T-helper 2 cell treated with Interferon-gamma antibody and Interleukin-4, amounts not matched to agents 100 ng/mL and 5 ng/mL, for 36 hours (primary cell): ENCODE measurements at regions not wholly inside any gene's neighbourhood (a gene's known extent, or its start where the extent isn't known, plus 50 kb on each side); places are given as distances from the start of the nearest gene placed in this dataset.
"Not testable (repeated sequence)": the region's sequence is repeated elsewhere in the genome, so short reads cannot be mapped to it uniquely, and the experiment has no call there.

ENCODE experiments used
- intact Hi-C: fragments of 100-400 bp; cut with micrococcal nuclease; formaldehyde crosslinking; loops from one replicate; pipeline ENCODE4 v1.15.1; 2023

DNA sequence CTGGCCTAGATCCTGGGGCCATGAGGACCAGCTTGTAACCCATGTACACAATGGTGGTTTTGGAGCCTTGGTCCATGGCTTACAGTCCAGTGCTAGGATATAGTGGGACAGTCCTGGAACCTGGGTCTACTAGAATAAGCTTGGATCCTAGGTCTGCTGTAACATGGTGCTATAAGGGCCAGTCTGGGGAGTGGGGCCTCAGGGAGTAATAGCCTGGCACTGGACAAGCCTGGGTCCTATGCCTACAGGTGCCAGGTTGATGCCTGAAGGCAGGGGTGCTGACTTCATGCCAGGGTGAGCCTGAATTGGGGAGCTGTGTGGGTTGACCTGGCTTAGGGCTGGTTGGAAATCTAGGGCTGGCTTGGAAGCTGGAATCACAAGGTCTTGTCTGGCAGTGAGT is 756.3 kb upstream of the ADGRL3 start:
- intact Hi-C loops = no loop called here

DNA sequence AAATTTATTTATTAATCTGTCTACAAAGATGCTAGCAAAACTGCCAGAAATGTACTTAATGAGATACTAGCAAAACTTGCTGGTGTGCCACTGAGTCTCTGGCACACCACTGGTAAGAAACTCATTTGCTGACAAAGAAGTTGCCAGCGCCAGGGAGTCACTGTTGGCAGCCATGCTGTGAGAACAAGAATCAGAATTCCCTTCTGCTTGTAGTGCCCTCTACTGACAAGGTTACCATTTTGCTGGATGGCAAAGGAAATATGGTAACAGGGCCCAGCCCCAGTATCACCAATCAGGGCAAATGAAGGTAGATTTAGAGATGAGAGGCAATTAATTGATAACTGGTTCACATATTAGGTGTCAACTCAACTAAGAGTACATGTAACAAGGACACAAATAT is 750.1 kb upstream of the ADGRL3 start:
- intact Hi-C loops = no loop called here

DNA sequence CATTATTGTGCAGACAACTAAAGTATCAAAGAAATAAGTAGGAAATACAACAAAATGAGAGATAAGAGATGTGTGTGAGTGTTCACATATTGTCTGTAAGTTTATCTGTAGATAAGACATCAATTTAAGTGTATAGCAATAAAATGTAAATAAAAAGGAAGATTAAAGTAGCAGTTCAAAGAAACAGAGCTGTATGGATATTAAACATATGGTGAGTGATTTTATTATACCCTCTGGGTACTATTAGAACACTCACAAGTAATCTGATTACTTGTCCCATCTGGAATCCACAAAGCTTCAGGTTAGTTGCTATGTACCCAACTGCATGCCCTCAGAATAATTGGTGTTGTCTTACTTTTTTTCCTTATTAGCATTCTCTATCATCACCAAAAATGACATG is 747.9 kb upstream of the ADGRL3 start:
- intact Hi-C loops = no loop called here

- intact Hi-C loops = no loop called here
Measured at GRCh38 chr4:60455380-60455779, 744.7 kb upstream of the ADGRL3 start.

DNA sequence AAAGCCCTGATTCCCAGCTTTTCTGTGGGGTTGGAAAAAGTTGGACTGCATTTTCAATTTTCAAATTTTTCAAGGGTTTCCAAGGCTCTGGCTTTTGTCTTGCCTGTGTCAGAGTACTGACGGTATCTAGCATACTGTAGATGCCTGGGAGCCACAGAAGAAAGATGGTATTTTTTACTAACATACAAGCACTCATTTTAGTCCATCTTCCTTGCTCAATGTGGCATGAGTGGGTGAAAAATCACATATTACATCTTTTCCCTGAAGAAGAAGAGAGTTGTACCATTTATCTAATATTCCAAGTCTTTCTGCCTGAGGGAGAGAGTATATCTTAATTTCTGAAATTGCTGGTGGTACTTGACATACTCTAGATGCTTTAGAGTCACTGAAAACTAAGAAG is 738.6 kb upstream of the ADGRL3 start:
- intact Hi-C loops = no loop called here

DNA sequence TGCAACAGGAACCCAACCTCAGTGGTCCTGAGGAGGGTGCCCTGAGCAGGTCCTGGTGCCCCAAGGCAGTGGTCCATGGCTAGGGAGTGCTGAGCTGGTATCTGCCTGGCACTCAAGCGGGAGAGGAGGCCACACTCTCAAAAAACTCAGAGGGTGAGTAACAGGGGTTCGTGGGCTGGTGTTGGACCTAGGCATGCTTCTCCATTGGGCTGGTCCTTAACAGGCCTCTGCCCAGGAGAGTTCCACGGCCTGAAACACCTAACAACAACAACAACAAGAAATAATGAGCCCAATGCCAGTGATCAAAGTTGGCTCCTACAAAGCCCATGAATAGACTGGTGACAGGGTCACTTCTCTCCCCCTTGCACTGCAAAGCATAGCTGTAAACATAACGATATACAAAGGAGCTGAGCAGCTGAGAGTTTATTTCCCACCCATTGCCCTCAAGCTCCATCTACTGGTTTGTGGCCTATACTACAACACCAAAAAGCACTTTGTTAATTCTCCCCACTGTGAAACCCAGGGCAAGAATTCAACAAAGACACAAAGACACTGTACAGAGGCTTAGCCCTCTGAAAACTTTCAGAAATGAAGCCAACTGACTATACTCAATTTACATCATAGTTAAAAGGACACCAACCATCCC is 736.1 kb upstream of the ADGRL3 start:
- intact Hi-C loops = no loop called here

GRCh38 chr4:60482921-60483351 is 717.2 kb upstream of the ADGRL3 start:
- intact Hi-C loops = no loop called here

DNA sequence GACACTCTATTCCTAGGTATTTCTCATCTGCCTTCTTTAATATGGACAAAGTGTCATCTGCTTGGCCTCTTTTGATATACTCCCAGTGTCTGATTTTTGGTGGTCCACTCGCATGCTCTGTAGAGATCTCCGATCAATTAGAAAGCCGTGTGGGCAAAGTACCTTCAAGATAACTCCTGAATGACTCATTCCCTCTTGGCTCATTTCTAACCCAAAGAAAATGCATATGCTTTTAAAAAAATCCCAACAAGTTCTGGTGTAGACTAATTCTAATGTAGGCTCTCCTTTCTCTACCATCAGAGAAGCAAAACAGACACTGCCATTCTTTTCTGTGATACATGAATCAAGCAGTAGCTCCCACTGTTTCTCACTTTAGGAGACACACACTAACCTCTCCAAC is 714.9 kb upstream of the ADGRL3 start:
- intact Hi-C loops = no loop called here

DNA sequence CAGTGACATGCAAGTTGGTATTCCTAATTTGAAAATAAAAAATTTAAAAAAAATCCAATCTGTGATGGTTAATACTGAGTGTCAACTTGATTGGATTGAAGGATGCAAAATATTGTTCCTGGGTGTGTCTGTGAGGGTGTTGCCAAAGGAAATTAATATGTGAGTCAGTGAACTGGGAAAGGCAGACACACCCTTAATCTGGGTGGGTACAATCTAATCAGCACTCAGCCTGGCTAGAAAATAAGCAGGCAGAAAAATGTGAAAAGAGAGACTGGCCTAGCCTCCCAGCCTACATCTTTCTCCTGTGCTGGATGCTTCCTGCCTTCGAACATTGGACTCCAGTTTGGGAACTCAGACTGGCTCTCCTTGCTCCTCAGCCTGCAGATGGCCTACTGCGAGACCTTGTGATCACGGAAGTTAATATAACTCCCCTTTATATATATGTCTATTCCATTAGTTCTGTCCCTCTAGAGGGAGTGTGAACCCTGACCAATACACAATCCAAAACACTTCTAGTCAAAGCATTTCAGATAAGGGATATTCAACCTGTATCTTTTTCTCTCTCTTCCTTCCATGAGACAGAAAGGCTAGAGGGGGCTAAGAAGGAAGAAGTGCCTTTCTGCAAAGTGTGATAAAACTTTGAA is 712.9 kb upstream of the ADGRL3 start:
- intact Hi-C loops = not testable (repeated sequence)

GRCh38 chr4:60500810-60501209 is 699.3 kb upstream of the ADGRL3 start:
- intact Hi-C loops = no loop called here

- intact Hi-C loops = no loop called here
Measured at GRCh38 chr4:60502733-60503132, 697.4 kb upstream of the ADGRL3 start.

DNA sequence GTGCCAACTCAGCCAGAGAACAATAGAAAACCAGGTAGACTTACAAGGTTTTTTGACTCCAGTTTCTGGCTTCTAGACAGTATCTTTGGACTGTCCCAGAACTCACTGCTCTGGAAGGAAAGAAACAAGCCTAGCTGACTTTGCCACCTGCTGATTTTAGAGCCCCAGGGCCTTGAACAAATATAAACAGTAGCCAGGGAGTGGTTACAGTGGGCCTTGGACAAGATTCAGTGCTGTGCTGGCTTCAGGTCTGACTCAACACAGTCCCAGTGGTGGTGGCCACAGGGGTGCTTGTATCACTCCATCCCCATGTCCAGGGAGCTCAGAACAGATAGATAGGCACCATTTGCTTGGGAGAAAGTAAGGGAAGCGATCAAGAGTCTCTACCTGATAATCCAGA is 694.1 kb upstream of the ADGRL3 start:
- intact Hi-C loops = no loop called here

DNA sequence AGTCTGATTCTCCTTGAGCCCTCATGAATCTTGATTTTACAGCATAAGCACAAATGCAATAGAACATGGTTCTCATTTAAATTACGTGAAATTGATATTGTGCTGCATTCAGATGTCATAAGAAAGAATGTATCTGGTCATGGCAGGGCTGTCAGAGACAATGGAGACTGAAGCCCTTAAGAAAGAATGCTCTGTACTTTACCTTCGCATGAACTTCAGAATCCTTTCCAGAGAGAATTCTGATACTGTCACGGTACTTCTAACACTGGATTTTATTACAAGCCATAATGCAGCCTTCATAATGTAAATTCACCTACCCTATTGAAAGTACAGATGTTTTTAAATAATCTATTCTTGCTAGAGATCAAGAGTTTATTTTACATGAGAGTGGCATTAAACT is 677.9 kb upstream of the ADGRL3 start:
- intact Hi-C loops = no loop called here

DNA sequence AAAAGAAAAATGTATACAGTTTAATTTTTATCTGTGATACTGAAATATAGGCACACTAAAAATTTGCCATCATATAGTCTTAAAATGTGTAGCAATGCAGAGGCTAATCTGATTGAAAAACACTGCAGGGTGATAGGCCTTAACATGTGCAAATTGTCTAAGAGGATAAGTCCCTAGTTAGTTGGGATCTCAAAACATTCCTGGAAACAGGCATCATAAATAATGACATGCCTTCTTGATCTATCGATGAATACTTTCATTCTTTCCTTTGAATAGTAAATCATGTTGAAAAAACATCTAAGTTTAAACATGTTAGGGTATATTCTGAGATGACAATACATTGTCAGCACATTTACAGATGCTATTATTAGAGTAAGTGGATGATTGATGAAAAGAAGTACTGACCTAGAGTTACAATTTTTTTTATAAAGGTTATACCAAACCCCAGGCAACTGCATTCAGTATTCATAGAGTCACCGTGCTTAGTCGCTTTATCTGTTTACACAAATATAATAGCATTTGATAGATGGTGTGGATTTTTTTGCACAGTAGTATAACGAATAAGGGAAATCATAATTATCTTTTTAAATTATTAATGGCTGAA is 668.2 kb upstream of the ADGRL3 start:
- intact Hi-C loops = no loop called here

GRCh38 chr4:60544981-60545380 is 655.1 kb upstream of the ADGRL3 start:
- intact Hi-C loops = no loop called here

DNA sequence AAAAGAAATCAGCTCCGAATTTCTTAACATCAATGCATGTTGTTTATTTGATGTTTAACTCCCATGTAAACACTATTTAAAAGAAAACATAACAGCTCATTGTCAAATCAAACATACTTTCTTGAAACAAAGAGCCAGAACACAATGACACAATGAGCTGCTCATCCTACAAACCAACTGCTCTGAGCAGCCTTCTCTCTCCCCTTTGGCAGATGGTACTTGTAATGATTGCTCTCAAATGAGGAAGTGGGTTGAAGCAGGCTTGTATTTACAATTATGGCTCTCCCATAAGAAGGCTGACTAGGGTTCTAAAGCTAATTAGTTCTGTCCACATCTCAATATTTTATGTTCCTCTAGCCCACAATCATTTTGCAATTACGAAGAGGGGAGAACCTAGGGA is 637.8 kb upstream of the ADGRL3 start:
- intact Hi-C loops = no loop called here

DNA sequence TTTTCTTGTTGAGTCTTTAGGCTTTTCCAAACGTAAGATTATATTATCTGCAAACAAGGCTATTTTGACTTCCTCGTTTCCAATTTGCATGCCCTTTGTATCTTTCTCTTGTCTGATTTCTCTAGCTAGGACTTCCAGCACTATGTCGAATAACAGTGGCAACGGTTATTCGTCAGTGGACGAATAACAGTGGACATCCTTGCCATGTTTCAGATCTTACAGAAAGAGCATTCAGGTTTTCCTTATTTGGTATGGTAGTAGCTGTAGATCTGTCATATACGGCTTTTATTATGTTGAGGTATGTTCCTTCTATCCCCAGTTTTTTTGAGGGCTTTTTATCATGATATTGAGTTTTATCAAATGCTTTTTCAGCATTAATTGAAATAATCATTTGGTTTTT is 634.6 kb upstream of the ADGRL3 start:
- intact Hi-C loops = no loop called here

- intact Hi-C loops = no loop called here
Measured at GRCh38 chr4:60575336-60575735, 624.8 kb upstream of the ADGRL3 start.

DNA sequence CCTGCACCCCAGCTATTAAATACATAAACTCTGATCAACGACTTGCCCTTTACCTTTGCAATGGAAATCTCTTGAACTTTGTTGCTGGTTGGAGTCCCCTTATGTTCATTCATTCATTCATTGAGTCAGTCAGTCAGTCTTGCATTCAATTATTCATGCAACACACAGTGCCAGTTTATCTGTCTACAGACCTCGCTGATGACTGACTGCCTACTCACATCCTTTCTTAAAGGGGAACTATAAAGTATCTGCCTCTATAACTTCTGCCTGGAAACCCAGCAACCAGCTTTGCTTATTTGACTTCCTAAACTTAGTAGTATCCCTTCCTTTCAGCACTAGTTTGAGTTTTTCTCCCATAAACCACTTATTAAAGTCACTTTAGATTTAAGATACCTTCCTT is 620.8 kb upstream of the ADGRL3 start:
- intact Hi-C loops = no loop called here

- intact Hi-C loops = no loop called here
Measured at GRCh38 chr4:60581919-60582536, 618.1 kb upstream of the ADGRL3 start.

DNA sequence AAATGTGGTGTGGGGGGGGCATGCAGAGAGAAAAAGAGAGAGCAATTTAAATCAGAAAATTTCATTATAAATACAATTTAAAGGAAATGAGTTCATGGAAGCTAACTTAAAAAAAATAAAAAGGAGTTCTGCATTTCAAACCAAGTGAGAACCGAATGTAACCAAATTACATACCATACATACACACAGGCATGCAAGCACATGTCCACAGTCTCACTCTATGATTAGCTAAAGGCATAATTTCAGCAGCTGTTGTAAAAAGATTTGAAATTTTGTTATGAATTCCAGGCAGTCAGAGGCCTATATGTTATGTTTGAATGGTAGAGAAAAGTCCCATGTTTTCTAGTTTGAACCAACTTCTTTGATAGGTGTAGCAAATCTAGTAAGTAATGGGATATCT is 611.6 kb upstream of the ADGRL3 start:
- intact Hi-C loops = no loop called here

GRCh38 chr4:60589425-60589824 is 610.7 kb upstream of the ADGRL3 start:
- intact Hi-C loops = no loop called here

- intact Hi-C loops = no loop called here
Measured at GRCh38 chr4:60590116-60590515, 610.0 kb upstream of the ADGRL3 start.
